GM23248 (cell line): ENCODE measurements at regions not wholly inside any gene's neighbourhood (a gene's known extent, or its start where the extent isn't known, plus 50 kb on each side); places are given as distances from the start of the nearest gene placed in this dataset.
A peak's percentile ranks its signal among the peaks of the same experiment; 100 is the strongest.

Experiments
- DNase-seq: peaks from one replicate; pipeline ENCODE4 v3.0.0-alpha.2; 2015
- H2AFZ ChIP-seq: fragments of 200-600 bp; sonication (generic); 2 replicates; pipeline ENCODE4 v1.6.1; 2016; ENCODE audit warnings: antibody characterized with exemption
- H3F3A ChIP-seq: fragments of 200-600 bp; sonication (generic); 2 replicates; pipeline ENCODE4 v1.6.1; 2016; ENCODE audit warnings: mild to moderate bottlenecking, antibody characterized with exemption, mixed run types; ENCODE audit not compliant: insufficient read depth
- H3K27ac ChIP-seq: fragments of 200-600 bp; sonication (generic); 2 replicates; pipeline ENCODE4 v1.5.1; 2016; ENCODE audit warnings: mild to moderate bottlenecking
- H3K27me3 ChIP-seq: fragments of 200-600 bp; sonication (generic); replicated peaks from 2 replicates; pipeline ENCODE4 v1.6.1; 2016; ENCODE audit warnings: mild to moderate bottlenecking; ENCODE audit not compliant: insufficient read depth
- H3K36me3 ChIP-seq: fragments of 200-600 bp; sonication (generic); 2 replicates; pipeline ENCODE4 v1.6.1; 2016; ENCODE audit warnings: low read depth, mild to moderate bottlenecking
- H3K4me1 ChIP-seq: fragments of 200-600 bp; sonication (generic); 2 replicates; pipeline ENCODE4 v1.6.1; 2016; ENCODE audit warnings: mild to moderate bottlenecking; ENCODE audit not compliant: insufficient read depth
- H3K4me2 ChIP-seq: fragments of 200-600 bp; sonication (generic); one replicate; pipeline ENCODE4 v1.6.1; 2016; ENCODE audit warnings: mild to moderate bottlenecking; ENCODE audit not compliant: unreplicated experiment
- H3K4me3 ChIP-seq: fragments of 200-600 bp; sonication (generic); 2 replicates; pipeline ENCODE4 v1.5.1; 2016; ENCODE audit warnings: mild to moderate bottlenecking
- H3K79me2 ChIP-seq: fragments of 200-600 bp; sonication (generic); 2 replicates; pipeline ENCODE4 v1.6.1; 2016; ENCODE audit warnings: mild to moderate bottlenecking; ENCODE audit not compliant: insufficient read depth
- H3K9ac ChIP-seq: fragments of 200-600 bp; sonication (generic); 2 replicates; pipeline ENCODE4 v1.6.1; 2016; ENCODE audit warnings: mild to moderate bottlenecking
- H3K9me2 ChIP-seq: fragments of 200-600 bp; sonication (generic); 2 replicates; pipeline ENCODE4 v1.6.1; 2016; ENCODE audit warnings: mixed run types, mild to moderate bottlenecking, moderate library complexity; ENCODE audit not compliant: insufficient read depth
- H3K9me3 ChIP-seq: fragments of 200-600 bp; sonication (generic); one replicate; pipeline ENCODE4 v1.6.1; 2017; ENCODE audit warnings: low read depth
- H4K20me1 ChIP-seq: fragments of 200-600 bp; sonication (generic); 2 replicates; pipeline ENCODE4 v1.6.0; 2016; ENCODE audit not compliant: insufficient read depth
- EZH2 ChIP-seq: fragments of 200-600 bp; sonication (generic); IDR thresholded peaks from 2 replicates; pipeline ENCODE4 v1.6.1; 2018; ENCODE audit warnings: antibody characterized with exemption, mild to moderate bottlenecking; ENCODE audit not compliant: insufficient read depth, poor library complexity, severe bottlenecking
- EZH2phosphoT487 ChIP-seq: fragments of 200-600 bp; sonication (generic); IDR thresholded peaks from 2 replicates; pipeline ENCODE4 v1.6.1; 2018; ENCODE audit warnings: antibody characterized with exemption, moderate library complexity, mild to moderate bottlenecking, low read depth; ENCODE audit not compliant: insufficient read depth
- WGBS, 2 experiments: methylation state at CpG; one replicate each; pipeline ENCODE4 v1.1.6; 2015 to 2017; ENCODE audit warnings: low lambda C conversion rate in 2 of 2, low coverage in 1 of 2; ENCODE audit errors: missing lambda C conversion rate in 2 of 2; 5-methylcytosine and 5-hydroxymethylcytosine counted together
- in situ Hi-C: fragments of 300-500 bp; cut with MboI; formaldehyde crosslinking; loops from 2 replicates; pipeline ENCODE4 v1.15.0; 2020

DNA sequence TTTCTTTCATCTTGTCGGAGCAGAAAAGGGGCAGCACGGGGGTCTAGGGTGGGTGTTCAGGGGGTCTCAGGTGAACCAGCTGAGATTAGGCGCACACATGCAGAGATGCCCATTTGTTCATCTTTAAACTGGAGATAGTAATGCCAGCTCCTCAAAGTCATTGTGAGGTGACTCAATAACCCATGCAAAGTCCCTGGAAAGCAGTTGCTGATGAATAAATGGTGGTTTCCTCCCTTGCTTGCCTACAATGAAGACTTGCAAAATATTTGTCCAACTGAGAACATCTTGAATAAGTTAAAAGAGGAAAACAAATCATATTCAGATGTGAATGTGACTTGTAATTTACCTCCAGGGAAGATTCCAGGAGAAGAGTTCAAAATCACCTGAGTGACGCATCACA lies 206.9 kb downstream of the LY86 start:
- Histone ChIP-seq H3K27me3 (peaks cover 3% of the 10 kb centered on the region; the same call in 1 of the 2 replicates), H3K4me3 (no peak overlapping the region), H4K20me1 (no peaks in the 10 kb centered on the region), H3F3A (no peaks in the 10 kb centered on the region), H3K27ac (no peak overlapping the region), H3K4me2 (no peak overlapping the region), H3K9ac (no peak overlapping the region), H3K9me2 (no peaks in the 10 kb centered on the region), H3K79me2 (no peaks in the 10 kb centered on the region), H3K36me3 (no peaks in the 10 kb centered on the region), H2AFZ (no peak overlapping the region), H3K4me1 (no peaks in the 10 kb centered on the region), H3K9me3 (no peaks in the 10 kb centered on the region)
- 75 to 82% methylated on average over 4 of the region's 4 CpGs for WGBS, 2 experiments
- no peak for TF ChIP-seq EZH2
- no peak for TF ChIP-seq EZH2phosphoT487
- in situ Hi-C loops: no loop called here
- peak; percentile 46 for DNase-seq

DNA sequence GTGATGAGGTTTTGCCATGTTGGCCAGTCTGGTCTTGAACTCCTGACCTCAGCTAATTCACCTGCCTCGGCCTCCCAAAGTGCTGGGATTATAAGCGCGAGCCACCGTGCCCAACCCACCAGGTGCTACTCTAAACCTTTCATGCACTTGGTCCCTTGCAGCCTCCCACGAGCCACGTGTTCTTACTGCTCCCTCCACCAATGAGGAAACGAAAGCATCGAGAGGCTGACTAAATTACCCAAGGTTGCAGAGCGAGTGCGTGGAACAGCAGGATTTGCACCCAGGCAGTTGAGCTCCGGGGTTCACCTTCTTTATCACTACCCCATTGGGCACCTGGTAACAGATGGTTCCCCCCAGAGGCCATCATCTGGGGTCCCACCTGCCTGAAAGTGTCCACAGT lies 208.3 kb downstream of the LY86 start:
- H3K9me3 ChIP-seq: no peaks in the 10 kb centered on the region
- in situ Hi-C loops: no loop called here
- no peak overlapping the region for H2AFZ ChIP-seq
- TF ChIP-seq EZH2 (no peak), EZH2phosphoT487 (no peak)
- no peaks in the 10 kb centered on the region for H3F3A ChIP-seq
- 77 to 79% methylated on average over 11 of the region's 11 CpGs for WGBS, 2 experiments
- H4K20me1 ChIP-seq: no peaks in the 10 kb centered on the region
- no peak overlapping the region for H3K27ac ChIP-seq
- DNase-seq: no peak
- no peaks in the 10 kb centered on the region for H3K4me1 ChIP-seq
- peaks cover 3% of the 10 kb centered on the region; the same call in 1 of the 2 replicates for H3K27me3 ChIP-seq
- no peaks in the 10 kb centered on the region for H3K9me2 ChIP-seq
- H3K36me3 ChIP-seq: no peaks in the 10 kb centered on the region
- H3K4me3 ChIP-seq: no peak overlapping the region
- H3K79me2 ChIP-seq: no peaks in the 10 kb centered on the region
- no peak overlapping the region for H3K4me2 ChIP-seq
- H3K9ac ChIP-seq: no peak overlapping the region

DNA sequence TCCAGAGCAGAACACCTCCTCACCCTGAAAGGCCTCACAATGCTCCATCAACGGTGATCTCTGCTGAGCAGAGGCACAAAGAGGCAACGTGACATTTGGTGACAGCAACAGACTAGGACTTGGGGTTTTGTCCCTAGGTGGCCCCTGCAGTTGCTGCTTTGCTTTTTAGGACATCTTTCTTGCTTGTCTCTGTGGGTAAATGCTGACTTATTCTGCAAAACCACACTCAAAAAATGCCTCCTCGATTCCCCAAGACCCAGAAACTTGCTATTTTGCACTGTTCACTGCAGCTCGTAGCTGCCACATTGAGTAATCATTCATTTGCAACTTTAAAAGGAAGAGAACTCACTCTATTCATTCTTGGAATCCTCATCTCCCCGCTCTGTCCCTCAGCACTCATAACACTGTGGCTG lies 209.9 kb downstream of the LY86 start:
- Histone ChIP-seq H3F3A (no peaks in the 10 kb centered on the region), H3K9me3 (no peaks in the 10 kb centered on the region), H3K4me2 (no peak overlapping the region), H3K36me3 (no peaks in the 10 kb centered on the region), H4K20me1 (no peaks in the 10 kb centered on the region), H2AFZ (no peak overlapping the region), H3K27ac (no peak overlapping the region), H3K27me3 (peaks cover 3% of the 10 kb centered on the region; the same call in 1 of the 2 replicates), H3K9me2 (no peaks in the 10 kb centered on the region), H3K4me3 (no peak overlapping the region), H3K9ac (no peak overlapping the region), H3K4me1 (no peaks in the 10 kb centered on the region), H3K79me2 (no peaks in the 10 kb centered on the region)
- in situ Hi-C loops: no loop called here
- 46 to 58% methylated on average over 5 of the region's 5 CpGs for WGBS, 2 experiments
- TF ChIP-seq EZH2phosphoT487 (no peak), EZH2 (no peak)
- DNase-seq: no peak

DNA sequence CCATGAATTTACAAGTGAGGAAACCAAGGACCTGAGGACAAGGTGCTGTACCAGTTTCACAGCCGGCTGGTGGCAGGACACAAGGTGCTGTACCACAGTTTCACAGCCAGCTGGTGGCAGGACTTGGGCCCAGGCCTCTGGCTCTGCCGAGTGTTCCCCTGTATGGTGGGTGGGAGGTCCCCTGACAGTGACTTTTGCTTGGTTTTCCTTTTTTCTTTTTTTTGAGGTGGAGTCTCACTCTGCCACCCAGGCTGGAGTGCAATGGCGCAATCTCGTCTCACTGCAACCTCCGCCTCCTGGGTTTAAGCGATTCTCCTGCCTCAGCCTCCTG lies 212.4 kb downstream of the LY86 start:
- in situ Hi-C loops: no loop called here

DNA sequence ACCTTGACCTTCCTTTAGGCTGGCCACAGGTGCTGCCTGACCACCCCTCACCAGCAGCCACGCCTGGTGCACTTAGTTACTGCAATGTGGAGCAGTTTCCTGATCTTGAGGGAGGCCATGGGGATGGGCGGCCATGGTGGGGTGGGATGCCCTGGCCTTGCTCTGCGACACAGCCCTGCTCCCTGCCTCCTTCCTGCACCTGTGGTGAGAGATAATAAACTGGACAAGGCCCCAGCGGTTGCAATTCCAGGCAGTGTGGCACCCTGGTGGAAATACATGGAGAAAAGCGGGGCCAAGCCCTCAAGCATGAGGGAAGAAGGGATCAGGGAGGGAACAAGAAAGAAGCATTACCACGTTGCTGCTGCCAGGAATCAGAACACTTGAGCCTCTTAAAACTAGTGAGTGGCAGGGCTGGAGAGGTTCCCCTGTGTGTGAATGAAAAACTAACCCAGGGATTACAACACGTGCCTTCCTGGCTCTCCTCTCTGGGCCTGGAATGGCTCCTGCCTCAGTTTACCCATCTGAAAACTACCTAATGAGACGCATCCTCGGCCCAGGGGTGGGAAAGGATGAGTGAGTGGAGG lies 213.2 kb downstream of the LY86 start:
- Histone ChIP-seq H3K4me3 (no peak overlapping the region), H4K20me1 (no peaks in the 10 kb centered on the region), H3F3A (no peaks in the 10 kb centered on the region), H3K79me2 (no peaks in the 10 kb centered on the region), H3K4me1 (no peaks in the 10 kb centered on the region), H3K27ac (no peak overlapping the region), H3K4me2 (no peak overlapping the region), H3K9ac (no peak overlapping the region), H2AFZ (no peak overlapping the region), H3K9me3 (no peaks in the 10 kb centered on the region), H3K27me3 (no peaks in the 10 kb centered on the region), H3K36me3 (no peaks in the 10 kb centered on the region), H3K9me2 (no peaks in the 10 kb centered on the region)
- in situ Hi-C loops: no loop called here
- DNase-seq: no peak
- 62 to 69% methylated on average over 9 of the region's 9 CpGs for WGBS, 2 experiments
- TF ChIP-seq EZH2 (no peak), EZH2phosphoT487 (no peak)

More for the DNA sequence above, 212.4 kb downstream of the LY86 start:
- Histone ChIP-seq H3K9ac (no peak overlapping the region), H3K9me3 (no peaks in the 10 kb centered on the region), H3K4me2 (no peak overlapping the region), H3K4me3 (no peak overlapping the region), H3K4me1 (no peaks in the 10 kb centered on the region), H4K20me1 (no peaks in the 10 kb centered on the region), H3K9me2 (no peaks in the 10 kb centered on the region), H3K36me3 (no peaks in the 10 kb centered on the region), H3F3A (no peaks in the 10 kb centered on the region), H3K79me2 (no peaks in the 10 kb centered on the region), H3K27ac (no peak overlapping the region), H3K27me3 (no peaks in the 10 kb centered on the region), H2AFZ (no peak overlapping the region)
- DNase-seq: no peak
- WGBS, 2 experiments: 87 to 91% methylated on average over 5 to 6 of the region's 6 CpGs
- TF ChIP-seq EZH2phosphoT487 (no peak), EZH2 (no peak)
